ENCODE measurements at regions not wholly inside any gene's neighbourhood (a gene's known extent, or its start where the extent isn't known, plus 50 kb on each side); places are given as distances from the start of the nearest gene placed in this dataset.

DNA sequence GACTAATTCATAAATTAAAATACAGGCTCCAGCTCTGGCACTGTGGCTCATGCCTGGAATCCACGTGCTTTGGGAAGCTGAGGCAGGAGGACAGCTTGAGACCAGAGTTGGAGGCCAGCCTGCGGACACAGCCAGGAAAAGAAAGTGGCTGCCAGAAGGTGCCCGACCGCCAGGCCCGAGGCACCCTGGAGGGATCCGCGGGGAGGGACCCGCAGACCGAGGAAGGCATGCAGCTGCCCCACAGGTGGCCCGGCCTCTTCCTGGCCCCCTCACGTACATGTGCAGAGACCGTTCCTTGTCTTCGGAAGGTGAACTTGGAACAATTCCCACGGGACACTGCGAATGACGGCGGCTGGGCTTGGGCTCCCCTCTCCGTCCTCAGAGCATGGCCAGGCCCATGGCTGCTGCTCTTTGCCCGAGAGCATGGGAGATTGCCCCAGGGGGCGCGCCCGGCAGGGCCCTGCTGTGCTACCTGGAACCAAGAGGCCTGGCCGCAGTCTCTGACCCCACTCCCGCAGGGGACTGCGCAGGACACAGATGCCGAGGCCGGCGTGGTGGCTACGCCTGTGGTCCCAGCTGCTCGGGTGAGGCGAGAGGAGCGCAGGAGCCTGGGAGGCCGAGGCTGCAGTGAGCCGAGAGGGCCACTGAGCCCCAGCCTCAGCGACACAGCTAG, 55.6 kb upstream of the IMP4 start:
- no peak for TF ChIP-seq CTCF (conservative IDR thresholded peaks at IDR 0.05; ENCODE audit: low read depth, low read length)
- TF ChIP-seq EZH2 (IDR thresholded peaks at IDR 0.05; ENCODE audit: low read length, unreplicated experiment) = no peak

Measured in PC-3 (cell line).